MM.1S (cell line): ENCODE measurements at regions not wholly inside any gene's neighbourhood (a gene's known extent, or its start where the extent isn't known, plus 50 kb on each side); places are given as distances from the start of the nearest gene placed in this dataset.

ENCODE experiments used
- DNase-seq: peaks from one replicate; pipeline ENCODE4 v3.0.0-alpha.2; 2015
- H2AFZ ChIP-seq: fragments of 300-600 bp; sonication (generic); 2 replicates; pipeline ENCODE4 v1.6.0; 2016; ENCODE audit warnings: antibody characterized with exemption, low read length
- H3F3A ChIP-seq: fragments of 300-600 bp; sonication (generic); 2 replicates; pipeline ENCODE4 v1.6.1; 2016; ENCODE audit warnings: mild to moderate bottlenecking, antibody characterized with exemption, low read length, moderate library complexity, mixed read lengths; ENCODE audit not compliant: insufficient read depth
- H3K27ac ChIP-seq: fragments of 300-600 bp; sonication (generic); 2 replicates; pipeline ENCODE4 v1.5.1; 2016; ENCODE audit warnings: mild to moderate bottlenecking, low read length
- H3K27me3 ChIP-seq: fragments of 300-600 bp; sonication (generic); replicated peaks from 2 replicates; pipeline ENCODE4 v1.6.0; 2016; ENCODE audit warnings: low read length; ENCODE audit not compliant: insufficient read depth
- H3K36me3 ChIP-seq: fragments of 300-600 bp; sonication (generic); replicated peaks from 2 replicates; pipeline ENCODE4 v1.6.1; 2016; ENCODE audit warnings: mild to moderate bottlenecking, low read length, mixed read lengths; ENCODE audit not compliant: insufficient read depth
- H3K4me1 ChIP-seq: fragments of 300-600 bp; sonication (generic); 2 replicates; pipeline ENCODE4 v1.6.1; 2016; ENCODE audit warnings: low read length, mixed read lengths
- H3K4me2 ChIP-seq: fragments of 300-600 bp; sonication (generic); 2 replicates; pipeline ENCODE4 v1.6.0; 2016; ENCODE audit warnings: low read depth, low read length
- H3K4me3 ChIP-seq: fragments of 300-600 bp; sonication (generic); 2 replicates; pipeline ENCODE4 v1.5.1; 2016; ENCODE audit warnings: low read length, mixed read lengths
- H3K79me2 ChIP-seq: fragments of 300-600 bp; sonication (generic); 2 replicates; pipeline ENCODE4 v1.6.1; 2016; ENCODE audit warnings: mixed run types, low read length, mixed read lengths
- H3K9ac ChIP-seq: fragments of 300-600 bp; sonication (generic); 2 replicates; pipeline ENCODE4 v1.6.1; 2016; ENCODE audit warnings: low read length, mixed read lengths
- H3K9me2 ChIP-seq: fragments of 300-600 bp; sonication (generic); replicated peaks from 2 replicates; pipeline ENCODE4 v1.6.1; 2016; ENCODE audit warnings: mild to moderate bottlenecking, low read length, mixed read lengths; ENCODE audit not compliant: insufficient read depth
- H3K9me3 ChIP-seq: fragments of 300-600 bp; sonication (generic); replicated peaks from 2 replicates; pipeline ENCODE4 v1.6.1; 2016; ENCODE audit warnings: mild to moderate bottlenecking, low read length, mixed read lengths; ENCODE audit not compliant: insufficient read depth
- H4K20me1 ChIP-seq: fragments of 300-600 bp; sonication (generic); 2 replicates; pipeline ENCODE4 v1.6.1; 2016; ENCODE audit warnings: mild to moderate bottlenecking, low read length, moderate library complexity, mixed read lengths; ENCODE audit not compliant: insufficient read depth
- CTCF ChIP-seq: fragments of 300-600 bp; sonication (generic); IDR thresholded peaks from 2 replicates; pipeline ENCODE4 v1.5.1; 2016; ENCODE audit warnings: antibody characterized with exemption, low read length, mixed read lengths
- EZH2 ChIP-seq: fragments of 300-600 bp; sonication (generic); optimal IDR thresholded peaks from 2 replicates; pipeline ENCODE3; 2017; ENCODE audit warnings: low read depth, mild to moderate bottlenecking, antibody characterized with exemption, low read length, mixed read lengths
- EZH2phosphoT487 ChIP-seq: fragments of 300-600 bp; sonication (generic); IDR thresholded peaks from 2 replicates; pipeline ENCODE4 v1.6.1; 2018; ENCODE audit warnings: antibody characterized with exemption, low read length

GRCh38 chr11:15649371-15650104 lies 534.8 kb downstream of the INSC start:
- Histone ChIP-seq H3K4me3 (no peak overlapping the region), H3K27me3 (no peaks in the 10 kb centered on the region), H2AFZ (peak overlapping the region; percentile 79), H3K4me1 (no peaks in the 10 kb centered on the region), H3K27ac (no peak overlapping the region), H3K79me2 (no peaks in the 10 kb centered on the region), H3K4me2 (peak overlapping the region; percentile 88; the same call in 1 of the 2 replicates), H3K36me3 (no peaks in the 10 kb centered on the region), H3K9me2 (no peaks in the 10 kb centered on the region), H3K9ac (no peak overlapping the region), H3K9me3 (no peaks in the 10 kb centered on the region), H3F3A (no peaks in the 10 kb centered on the region), H4K20me1 (no peaks in the 10 kb centered on the region)
- TF ChIP-seq EZH2 (no peak), EZH2phosphoT487 (no peak), CTCF (no peak)
- no peak for DNase-seq

GRCh38 chr11:15650105-15650938 lies 535.6 kb downstream of the INSC start:
- DNase-seq = peak; percentile 86
- no peak for TF ChIP-seq EZH2
- TF ChIP-seq CTCF = peak; percentile 85
- no peaks in the 10 kb centered on the region for H3K9me3 ChIP-seq
- H3K79me2 ChIP-seq = no peaks in the 10 kb centered on the region
- no peaks in the 10 kb centered on the region for H3K27me3 ChIP-seq
- H3F3A ChIP-seq = no peaks in the 10 kb centered on the region
- peak overlapping the region; percentile 79 for H2AFZ ChIP-seq
- H3K4me2 ChIP-seq = peak overlapping the region; percentile 88
- peak overlapping the region; percentile 51 for H3K4me3 ChIP-seq
- H3K9me2 ChIP-seq = no peaks in the 10 kb centered on the region
- no peak overlapping the region for H3K27ac ChIP-seq
- no peaks in the 10 kb centered on the region for H4K20me1 ChIP-seq
- H3K36me3 ChIP-seq = no peaks in the 10 kb centered on the region
- peak overlapping the region; percentile 11; the same call in 1 of the 2 replicates for H3K9ac ChIP-seq
- H3K4me1 ChIP-seq = no peaks in the 10 kb centered on the region

GRCh38 chr11:15651033-15651432 lies 536.3 kb downstream of the INSC start:
- no peaks in the 10 kb centered on the region for H4K20me1 ChIP-seq
- no peaks in the 10 kb centered on the region for H3K79me2 ChIP-seq
- no peak overlapping the region for H3K4me3 ChIP-seq
- TF ChIP-seq CTCF (no peak), EZH2 (no peak), EZH2phosphoT487 (no peak)
- no peaks in the 10 kb centered on the region for H3K36me3 ChIP-seq
- H3K27ac ChIP-seq = no peak overlapping the region
- no peak overlapping the region for H2AFZ ChIP-seq
- H3K9me2 ChIP-seq = no peaks in the 10 kb centered on the region
- H3K4me2 ChIP-seq = no peak overlapping the region
- DNase-seq = no peak
- H3K27me3 ChIP-seq = no peaks in the 10 kb centered on the region
- H3K9ac ChIP-seq = no peak overlapping the region
- H3K4me1 ChIP-seq = no peaks in the 10 kb centered on the region
- H3F3A ChIP-seq = no peaks in the 10 kb centered on the region
- no peaks in the 10 kb centered on the region for H3K9me3 ChIP-seq
